Calu3 (cell line): ENCODE measurements at regions not wholly inside any gene's neighbourhood (a gene's known extent, or its start where the extent isn't known, plus 50 kb on each side); places are given as distances from the start of the nearest gene placed in this dataset.

Source experiments
- BruUV-seq: library from RNA; stranded (reverse); fragments of 400-500 nt; replicated peaks from 2 replicates; lab custom pipeline; 2021; lab: Mats Ljungman, UMichigan
- CTCF ChIA-PET: fragments of 300-600 bp; sonication (Branson Sonifier 250); formaldehyde crosslinking; loops from one replicate; lab custom pipeline; 2022; ENCODE audit warnings: antibody characterized with exemption; lab: Charles Lee
- DNase-seq: peaks from one replicate; pipeline ENCODE4 v3.0.0; 2022
- H3K27ac Mint-ChIP-seq: one replicate; pipeline ENCODE4 v1.8.0; 2022; ENCODE audit warnings: mixed read lengths; ENCODE audit not compliant: unreplicated experiment
- H3K27me3 Mint-ChIP-seq: one replicate; pipeline ENCODE4 v1.8.0; 2022; ENCODE audit warnings: mixed read lengths; ENCODE audit not compliant: unreplicated experiment
- H3K36me3 Mint-ChIP-seq: one replicate; pipeline ENCODE4 v1.8.0; 2022; ENCODE audit warnings: mild to moderate bottlenecking, moderate library complexity, mixed read lengths; ENCODE audit not compliant: insufficient read depth, unreplicated experiment
- H3K4me1 Mint-ChIP-seq: one replicate; pipeline ENCODE4 v1.8.0; 2022; ENCODE audit warnings: mild to moderate bottlenecking, low read depth, mixed read lengths; ENCODE audit not compliant: unreplicated experiment
- H3K4me3 Mint-ChIP-seq: one replicate; pipeline ENCODE4 v1.8.0; 2022; ENCODE audit warnings: mild to moderate bottlenecking, low read depth, moderate library complexity, mixed read lengths; ENCODE audit not compliant: unreplicated experiment
- H3K9me3 Mint-ChIP-seq: one replicate; pipeline ENCODE4 v1.8.0; 2022; ENCODE audit warnings: low read depth, mixed read lengths; ENCODE audit not compliant: unreplicated experiment
- CTCF ChIP-seq: fragments of 200-600 bp; IDR thresholded peaks from one replicate; pipeline ENCODE4 v1.8.0; 2022; ENCODE audit warnings: antibody characterized with exemption; ENCODE audit not compliant: unreplicated experiment
- intact Hi-C: fragments of 100-400 bp; cut with micrococcal nuclease; formaldehyde crosslinking; loops from one replicate; pipeline ENCODE4 v1.10.0; 2022; ENCODE audit not compliant: unreplicated experiment

GRCh38 chr16:13338044-13338443 is 436.6 kb downstream of the SHISA9 start:
- no peak for DNase-seq
- no peak for TF ChIP-seq CTCF
- intact Hi-C loops, result no loop called here
- Mint-ChIP-seq H3K27ac (no peak overlapping the region), H3K9me3 (peaks cover 2% of the 10 kb centered on the region), H3K27me3 (no peaks in the 10 kb centered on the region), H3K4me1 (no peaks in the 10 kb centered on the region), H3K36me3 (no peaks in the 10 kb centered on the region), H3K4me3 (no peak overlapping the region)
- no TSS peak for BruUV-seq
- CTCF ChIA-PET, result interaction anchor here (0.6 kb wide), 1 partner anchor 508 kb away, joined by 3 read pairs; no protein-coding TSS in a partner anchor

DNA sequence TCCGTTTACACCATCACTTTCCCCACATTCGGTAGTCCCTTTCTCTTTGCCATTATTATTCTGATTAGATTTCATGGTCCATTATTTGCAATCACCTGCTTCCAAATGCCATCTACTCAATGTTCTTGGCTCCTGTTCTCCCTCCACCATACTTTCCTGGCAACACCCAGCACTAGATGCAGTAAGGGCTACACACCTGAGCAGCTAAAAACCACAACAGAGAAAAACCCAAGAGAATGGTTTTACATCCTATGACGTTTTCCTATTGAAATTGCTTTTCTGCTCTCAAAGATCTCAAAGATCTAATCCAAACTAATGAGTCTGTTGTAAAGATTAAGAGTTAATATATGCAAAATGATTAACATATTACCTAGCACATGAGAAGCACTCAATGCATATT is 441.3 kb downstream of the SHISA9 start:
- H3K4me3 Mint-ChIP-seq, result no peak overlapping the region

GRCh38 chr16:13344001-13344400 is 442.6 kb downstream of the SHISA9 start:
- no peak for TF ChIP-seq CTCF
- no peak for DNase-seq
- BruUV-seq, result no TSS peak
- no peaks in the 10 kb centered on the region for H3K27me3 Mint-ChIP-seq
- no peak overlapping the region for H3K4me3 Mint-ChIP-seq
- no peak overlapping the region for H3K27ac Mint-ChIP-seq
- CTCF ChIA-PET, result interaction anchor here (0.6 kb wide), 1 partner anchor 29 kb away, joined by 4 read pairs; no protein-coding TSS in a partner anchor
- H3K36me3 Mint-ChIP-seq, result no peaks in the 10 kb centered on the region
- intact Hi-C loops, result no loop called here
- H3K9me3 Mint-ChIP-seq, result peaks cover 10% of the 10 kb centered on the region
- no peaks in the 10 kb centered on the region for H3K4me1 Mint-ChIP-seq

More for the DNA sequence above, 441.3 kb downstream of the SHISA9 start:
- intact Hi-C loops, result no loop called here
- Mint-ChIP-seq H3K4me1 (no peaks in the 10 kb centered on the region), H3K9me3 (peaks cover 7% of the 10 kb centered on the region), H3K27me3 (no peaks in the 10 kb centered on the region), H3K36me3 (no peaks in the 10 kb centered on the region), H3K27ac (no peak overlapping the region)
- CTCF ChIA-PET, result interaction anchor here (0.6 kb wide), 1 partner anchor 1375 kb away, joined by 7 read pairs; no protein-coding TSS in a partner anchor
- TF ChIP-seq CTCF, result no peak
- DNase-seq, result no peak
- BruUV-seq, result no TSS peak

DNA sequence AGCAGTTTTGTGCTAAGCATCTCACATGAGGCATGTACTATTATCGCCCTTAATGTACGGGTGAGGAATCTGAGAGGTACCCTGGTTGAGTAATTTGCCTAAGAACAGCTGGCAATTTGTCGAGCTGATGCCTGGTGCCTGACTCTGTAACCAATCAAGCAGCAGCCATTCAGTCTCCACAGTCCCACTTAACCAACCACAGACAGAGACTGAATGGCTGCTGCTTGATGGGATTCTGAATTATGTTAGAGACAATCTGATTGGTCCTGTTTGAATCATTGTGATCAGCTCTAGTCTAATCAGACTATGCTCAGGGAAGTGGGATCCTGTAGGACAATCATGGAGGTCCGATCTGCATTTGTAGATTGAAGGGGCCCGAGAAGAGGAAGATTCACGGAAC is 447.0 kb downstream of the SHISA9 start:
- intact Hi-C loops, result no loop called here
- CTCF ChIA-PET, result interaction anchor here (0.6 kb wide), 1 partner anchor 31 kb away, joined by 3 read pairs; no protein-coding TSS in a partner anchor
- no peak for TF ChIP-seq CTCF
- H3K36me3 Mint-ChIP-seq, result no peaks in the 10 kb centered on the region
- DNase-seq, result no peak
- H3K27ac Mint-ChIP-seq, result no peak overlapping the region
- no TSS peak for BruUV-seq
- no peaks in the 10 kb centered on the region for H3K4me1 Mint-ChIP-seq
- peaks cover 14% of the 10 kb centered on the region for H3K9me3 Mint-ChIP-seq
- no peaks in the 10 kb centered on the region for H3K27me3 Mint-ChIP-seq
- H3K4me3 Mint-ChIP-seq, result no peak overlapping the region
